Liver (tissue), 8 donors: ENCODE measurements at regions not wholly inside any gene's neighbourhood (a gene's known extent, or its start where the extent isn't known, plus 50 kb on each side); places are given as distances from the start of the nearest gene placed in this dataset.

Experiments
- DNase-seq: peaks from one replicate; pipeline ENCODE4 v3.0.0-alpha.2; 2017; ENCODE audit warnings: low spot score
- H3K27ac ChIP-seq, 2 donors: one replicate each; pipeline ENCODE4 v1.7.0; 2013; ENCODE audit warnings: inconsistent platforms in 2 of 2, low read length in 2 of 2, control low read depth in 1 of 2, low read depth in 1 of 2, mild to moderate bottlenecking in 1 of 2
- H3K27me3 ChIP-seq, 4 donors: one replicate each; pipeline versions ENCODE4 v1.6.1 to v1.7.0; 2013; ENCODE audit warnings: low read length in 3 of 4, inconsistent platforms in 1 of 4, mild to moderate bottlenecking in 1 of 4, moderate library complexity in 1 of 4; ENCODE audit not compliant: control insufficient read depth in 4 of 4, insufficient read depth in 4 of 4
- H3K36me3 ChIP-seq, 4 donors: one replicate each; pipeline versions ENCODE4 v1.6.1 to v1.7.0; 2013; ENCODE audit warnings: low read length in 3 of 4, mild to moderate bottlenecking in 3 of 4, low read depth in 1 of 4, moderate library complexity in 1 of 4; ENCODE audit not compliant: control insufficient read depth in 4 of 4, insufficient read depth in 3 of 4
- H3K4me1 ChIP-seq, 4 donors: one replicate each; pipeline versions ENCODE4 v1.6.1 to v1.7.0; 2013; ENCODE audit warnings: low read length in 3 of 4, mild to moderate bottlenecking in 3 of 4, moderate library complexity in 1 of 4; ENCODE audit not compliant: control insufficient read depth in 4 of 4, insufficient read depth in 4 of 4
- H3K4me3 ChIP-seq, 3 donors: one replicate each; pipeline versions ENCODE4 v1.6.1 to v1.7.0; 2013; ENCODE audit warnings: low read length in 3 of 3, control low read depth in 1 of 3, low read depth in 1 of 3, mild to moderate bottlenecking in 1 of 3
- H3K9ac ChIP-seq, 2 donors: one replicate each; pipeline ENCODE4 v1.7.0; 2013; ENCODE audit warnings: low read length in 2 of 2, mild to moderate bottlenecking in 2 of 2, moderate library complexity in 2 of 2, control low read depth in 1 of 2, low read depth in 1 of 2
- H3K9me3 ChIP-seq, 4 donors: one replicate each; pipeline versions ENCODE4 v1.6.1 to v1.7.0; 2013; ENCODE audit warnings: low read length in 3 of 4; ENCODE audit not compliant: control insufficient read depth in 4 of 4
- ATF3 ChIP-seq: IDR thresholded peaks from 2 replicates; pipeline ENCODE4 v1.6.1; 2016; ENCODE audit warnings: antibody characterized with exemption
- CTCF ChIP-seq: fragments of 150-350 bp; IDR thresholded peaks from 2 replicates; pipeline ENCODE4 v1.5.1; 2017; ENCODE audit warnings: improper control_type of control experiment, low read depth, low read length; ENCODE audit not compliant: missing input control
- EGR1 ChIP-seq, 2 donors: IDR thresholded peaks; 2 replicates each; pipeline ENCODE4 v1.6.1; 2016 to 2018; ENCODE audit warnings: antibody characterized with exemption in 2 of 2, low read depth in 2 of 2
- FOXA1 ChIP-seq: IDR thresholded peaks from 2 replicates; pipeline ENCODE4 v1.6.1; 2016; ENCODE audit warnings: antibody characterized with exemption
- FOXA2 ChIP-seq: IDR thresholded peaks from 2 replicates; pipeline ENCODE4 v1.6.1; 2016; ENCODE audit warnings: antibody characterized with exemption
- GABPA ChIP-seq, 2 donors: IDR thresholded peaks in 1 of 2; conservative IDR thresholded peaks in 1 of 2; 2 replicates each; pipeline ENCODE4 v1.6.1; 2016; ENCODE audit warnings: antibody characterized with exemption in 2 of 2, mild to moderate bottlenecking in 1 of 2, moderate library complexity in 1 of 2
- HNF4G ChIP-seq: IDR thresholded peaks from 2 replicates; pipeline ENCODE4 v1.6.1; 2016; ENCODE audit warnings: antibody characterized with exemption
- MAX ChIP-seq: IDR thresholded peaks from 2 replicates; pipeline ENCODE4 v1.6.1; 2016; ENCODE audit warnings: antibody characterized with exemption
- NR2F2 ChIP-seq: IDR thresholded peaks from 2 replicates; pipeline ENCODE4 v1.6.1; 2016; ENCODE audit warnings: antibody characterized with exemption
- RAD21 ChIP-seq, 2 donors: IDR thresholded peaks; 2 replicates each; pipeline ENCODE4 v1.6.1; 2016; ENCODE audit warnings: antibody characterized with exemption in 2 of 2, mild to moderate bottlenecking in 2 of 2
- REST ChIP-seq: IDR thresholded peaks from 2 replicates; pipeline ENCODE4 v1.6.1; 2016; ENCODE audit warnings: antibody characterized with exemption, mild to moderate bottlenecking
- SP1 ChIP-seq: IDR thresholded peaks from 2 replicates; pipeline ENCODE4 v1.6.1; 2018; ENCODE audit warnings: antibody characterized with exemption, mild to moderate bottlenecking
- TAF1 ChIP-seq: conservative IDR thresholded peaks from 2 replicates; pipeline ENCODE4 v1.6.1; 2016; ENCODE audit warnings: antibody characterized with exemption, mild to moderate bottlenecking
- YY1 ChIP-seq: IDR thresholded peaks from 2 replicates; pipeline ENCODE4 v1.6.1; 2016; ENCODE audit warnings: antibody characterized with exemption, mild to moderate bottlenecking
- ZBTB33 ChIP-seq: IDR thresholded peaks from 2 replicates; pipeline ENCODE4 v1.6.1; 2016; ENCODE audit warnings: antibody characterized with exemption
- WGBS: extraction: QIAGEN DNeasy Blood & Tissue Kit; methylation state at CpG from one replicate; pipeline ENCODE4 v1.1.7; 2013; 5-methylcytosine and 5-hydroxymethylcytosine counted together
- donor health status: healthy.
- donor health status: healthy.
- donor health status: healthy.
- donor health status: healthy.
- donor health status: healthy.

- H3K4me3 ChIP-seq, result no peak overlapping the region
- 67% methylated on average over 5 of the region's 5 CpGs for WGBS
Measured at GRCh38 chr18:76281565-76281964, 213.5 kb downstream of the ZNF516 start.

GRCh38 chr18:76277801-76278200, 217.2 kb downstream of the ZNF516 start:
- 86% methylated on average over 4 of the region's 4 CpGs for WGBS
- H3K36me3 ChIP-seq, result no peaks in the 10 kb centered on the region
- TF ChIP-seq YY1 (no peak), HNF4G (no peak), CTCF (no peak), FOXA2 (no peak), EGR1 (IDR thresholded peaks at IDR 0.05; ENCODE audit: low read depth in 2 of 2) (no peak), FOXA1 (no peak), TAF1 (no peak), ATF3 (no peak), RAD21 (IDR thresholded peaks at IDR 0.05) (no peak), GABPA (IDR thresholded peaks at IDR 0.05 in 1 of 2, conservative IDR thresholded peaks at IDR 0.05 in 1 of 2) (no peak)

More at GRCh38 chr18:76281565-76281964, 213.5 kb downstream of the ZNF516 start:
- Histone ChIP-seq H3K27me3 (no peaks in the 10 kb centered on the region), H3K27ac (no peak overlapping the region), H3K9ac (no peak overlapping the region), H3K36me3 (no peaks in the 10 kb centered on the region), H3K9me3 (peaks cover 2 to 6% (median 3%) of the 10 kb centered on the region in 4 donors), H3K4me1 (no peaks in the 10 kb centered on the region)
- TF ChIP-seq YY1 (no peak), GABPA (IDR thresholded peaks at IDR 0.05 in 1 of 2, conservative IDR thresholded peaks at IDR 0.05 in 1 of 2) (no peak), EGR1 (IDR thresholded peaks at IDR 0.05; ENCODE audit: low read depth in 2 of 2) (no peak), NR2F2 (no peak), HNF4G (no peak), MAX (no peak), ZBTB33 (no peak), SP1 (no peak), REST (no peak), FOXA1 (no peak)
- DNase-seq, result no peak

More at GRCh38 chr18:76277801-76278200, 217.2 kb downstream of the ZNF516 start:
- Histone ChIP-seq H3K9me3 (peaks cover 2 to 6% (median 3%) of the 10 kb centered on the region in 4 donors), H3K27me3 (no peaks in the 10 kb centered on the region), H3K4me1 (no peaks in the 10 kb centered on the region), H3K27ac (no peak overlapping the region), H3K4me3 (no peak overlapping the region), H3K9ac (no peak overlapping the region)
- DNase-seq, result no peak
